VCaP (cell line): ENCODE measurements at regions not wholly inside any gene's neighbourhood (a gene's known extent, or its start where the extent isn't known, plus 50 kb on each side); places are given as distances from the start of the nearest gene placed in this dataset.

Source experiments
- H3K27ac ChIP-seq: fragments of 450-650 bp; 2 replicates; pipeline ENCODE4 v1.5.1; 2017
- TF ChIP-seq, protein P1 (sequence below): fragments of 450-650 bp; conservative IDR thresholded peaks from 2 replicates; pipeline ENCODE4 v1.5.1; 2017; ENCODE audit warnings: mild to moderate bottlenecking, moderate library complexity

- TF ChIP-seq, protein P1, sequence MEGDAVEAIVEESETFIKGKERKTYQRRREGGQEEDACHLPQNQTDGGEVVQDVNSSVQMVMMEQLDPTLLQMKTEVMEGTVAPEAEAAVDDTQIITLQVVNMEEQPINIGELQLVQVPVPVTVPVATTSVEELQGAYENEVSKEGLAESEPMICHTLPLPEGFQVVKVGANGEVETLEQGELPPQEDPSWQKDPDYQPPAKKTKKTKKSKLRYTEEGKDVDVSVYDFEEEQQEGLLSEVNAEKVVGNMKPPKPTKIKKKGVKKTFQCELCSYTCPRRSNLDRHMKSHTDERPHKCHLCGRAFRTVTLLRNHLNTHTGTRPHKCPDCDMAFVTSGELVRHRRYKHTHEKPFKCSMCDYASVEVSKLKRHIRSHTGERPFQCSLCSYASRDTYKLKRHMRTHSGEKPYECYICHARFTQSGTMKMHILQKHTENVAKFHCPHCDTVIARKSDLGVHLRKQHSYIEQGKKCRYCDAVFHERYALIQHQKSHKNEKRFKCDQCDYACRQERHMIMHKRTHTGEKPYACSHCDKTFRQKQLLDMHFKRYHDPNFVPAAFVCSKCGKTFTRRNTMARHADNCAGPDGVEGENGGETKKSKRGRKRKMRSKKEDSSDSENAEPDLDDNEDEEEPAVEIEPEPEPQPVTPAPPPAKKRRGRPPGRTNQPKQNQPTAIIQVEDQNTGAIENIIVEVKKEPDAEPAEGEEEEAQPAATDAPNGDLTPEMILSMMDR = no peak
Observed at GRCh38 chr3:146679995-146680394, 74.8 kb upstream of the PLSCR5 start.

GRCh38 chr3:146679191-146679590 lies 74.0 kb upstream of the PLSCR5 start:
- H3K27ac ChIP-seq = no peak overlapping the region
- TF ChIP-seq, protein P1 = no peak

More at GRCh38 chr3:146679995-146680394, 74.8 kb upstream of the PLSCR5 start:
- H3K27ac ChIP-seq = no peak overlapping the region

DNA sequence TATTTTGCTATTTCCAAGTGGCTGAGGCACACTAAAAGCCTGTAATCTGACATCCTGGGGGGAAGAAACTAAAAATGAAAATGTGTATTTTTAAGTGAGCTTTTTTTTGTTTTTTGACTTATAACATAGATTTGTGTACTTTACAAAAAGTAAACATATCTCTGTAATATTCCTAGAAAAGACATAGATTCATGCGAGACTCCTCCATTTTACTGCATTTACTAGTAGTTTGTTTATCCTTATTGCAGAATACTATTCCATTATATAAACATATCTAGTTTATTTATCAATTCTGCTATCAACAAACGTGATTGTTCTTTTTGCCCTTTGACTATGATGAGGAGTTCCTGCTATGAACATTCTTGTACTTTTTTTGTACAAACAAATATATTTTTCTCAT lies 67.8 kb upstream of the PLSCR5 start:
- no peak overlapping the region for H3K27ac ChIP-seq
- TF ChIP-seq, protein P1 = no peak

DNA sequence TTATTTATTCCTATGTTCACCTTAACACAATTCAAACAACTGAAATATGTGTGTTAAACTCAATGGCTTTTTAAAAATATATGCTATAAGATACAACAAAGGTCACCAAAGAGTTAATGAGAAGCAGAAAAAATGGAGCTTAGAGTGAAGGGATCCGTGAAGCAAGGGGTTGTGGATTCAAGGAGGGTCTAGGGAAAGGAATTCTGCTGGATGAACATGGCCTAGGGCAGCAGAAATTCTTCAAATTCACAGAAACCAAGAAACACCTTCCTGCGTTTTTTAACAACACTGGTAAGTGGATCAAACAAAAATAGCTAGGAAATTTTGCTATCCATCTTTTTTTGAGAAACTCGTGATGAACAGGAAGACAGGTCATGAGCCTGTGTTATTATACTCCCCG lies 59.3 kb upstream of the PLSCR5 start:
- H3K27ac ChIP-seq = no peak overlapping the region
- TF ChIP-seq, protein P1 = no peak

DNA sequence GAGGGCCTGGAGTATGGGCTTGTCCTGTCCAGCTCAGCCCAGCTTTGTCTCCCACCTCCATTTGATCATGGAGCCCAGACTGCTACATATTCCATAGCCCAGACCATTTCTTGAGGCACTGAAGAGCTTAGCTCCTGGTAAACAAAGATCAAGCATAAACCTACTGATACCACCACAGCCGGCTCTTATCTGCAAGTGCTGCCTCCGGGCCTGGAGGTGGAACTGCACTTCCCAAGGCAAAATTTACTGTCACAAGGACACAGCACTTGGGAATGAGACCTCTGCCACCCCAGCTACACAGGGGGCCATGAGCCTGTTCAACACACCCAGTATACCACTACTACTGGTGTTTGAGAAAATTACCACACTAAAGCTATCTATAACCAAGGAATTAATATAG lies 53.7 kb upstream of the PLSCR5 start:
- TF ChIP-seq, protein P1 = no peak

GRCh38 chr3:146655333-146655996 lies 50.3 kb upstream of the PLSCR5 start:
- no peak overlapping the region for H3K27ac ChIP-seq
- TF ChIP-seq, protein P1 = no peak

More for the DNA sequence above, 53.7 kb upstream of the PLSCR5 start:
- H3K27ac ChIP-seq = no peak overlapping the region
